ENCODE measurements at regions not wholly inside any gene's neighbourhood (a gene's known extent, or its start where the extent isn't known, plus 50 kb on each side); places are given as distances from the start of the nearest gene placed in this dataset.

DNA sequence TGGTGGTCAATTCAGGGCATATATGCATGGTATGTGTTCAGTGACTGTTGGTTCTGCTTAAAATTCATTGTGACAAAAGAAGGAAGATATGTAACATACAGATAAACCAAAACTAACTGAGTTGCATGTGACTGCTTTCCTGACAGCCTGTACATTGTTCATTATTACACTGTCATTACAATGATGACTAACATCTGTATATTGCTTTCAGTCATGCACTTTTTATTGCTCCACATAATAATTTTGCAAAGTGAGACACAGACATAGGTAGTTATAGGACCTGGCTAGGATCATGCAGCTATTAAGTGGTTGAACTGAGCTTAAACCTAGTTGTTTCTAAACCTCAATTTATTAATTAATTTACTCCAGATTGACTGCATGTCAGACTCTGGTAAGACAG is 703.2 kb downstream of the HDGFL1 start:
- no peaks in the 10 kb centered on the region for H3K79me2 ChIP-seq (ENCODE audit: low read depth)
- CTCF ChIA-PET, result no interaction called here
- H3K27me3 ChIP-seq (ENCODE audit: insufficient read depth, low read depth), result no peaks in the 10 kb centered on the region
- intact Hi-C loops (cut with micrococcal nuclease; ENCODE audit: unreplicated experiment), result no loop called here
- no peak overlapping the region for H3K4me3 ChIP-seq
- no peak overlapping the region for H2AFZ ChIP-seq
- no peak overlapping the region for H3K4me2 ChIP-seq
- TF ChIP-seq EZH2 (IDR thresholded peaks at IDR 0.05; ENCODE audit: low read depth), result no peak
- no peak for TF ChIP-seq CTCF (conservative IDR thresholded peaks at IDR 0.05)
- no peak overlapping the region for H3K27ac ChIP-seq
- no peak for DNase-seq
- H3K36me3 ChIP-seq (ENCODE audit: low read depth), result no peaks in the 10 kb centered on the region
- no peaks in the 10 kb centered on the region for H4K20me1 ChIP-seq (ENCODE audit: insufficient read depth)
- BruUV-seq (replicated peaks), result no TSS peak
- H3K4me1 ChIP-seq (replicated peaks; ENCODE audit: insufficient read depth), result no peaks in the 10 kb centered on the region
- no peaks in the 10 kb centered on the region; the same call in 1 of the 2 replicates for H3K9me2 ChIP-seq (ENCODE audit: insufficient read depth)
- no peaks in the 10 kb centered on the region for H3K9me3 ChIP-seq (ENCODE audit: insufficient read depth, low read depth)
- H3F3A ChIP-seq (ENCODE audit: insufficient read depth, low read depth), result no peaks in the 10 kb centered on the region
- POLR2A ChIA-PET (ENCODE audit: unreplicated experiment), result no interaction called here

- no peaks in the 10 kb centered on the region for H3K36me3 ChIP-seq (ENCODE audit: low read depth)
- TF ChIP-seq CTCF (conservative IDR thresholded peaks at IDR 0.05) (no peak), EZH2 (IDR thresholded peaks at IDR 0.05; ENCODE audit: low read depth) (no peak)
- no peak for DNase-seq
- H2AFZ ChIP-seq, result no peak overlapping the region
- H3K79me2 ChIP-seq (ENCODE audit: low read depth), result no peaks in the 10 kb centered on the region
- H3K27ac ChIP-seq, result no peak overlapping the region
- BruUV-seq (replicated peaks), result no TSS peak
- H4K20me1 ChIP-seq (ENCODE audit: insufficient read depth), result no peaks in the 10 kb centered on the region
- no peak overlapping the region for H3K4me2 ChIP-seq
- H3K4me1 ChIP-seq (replicated peaks; ENCODE audit: insufficient read depth), result no peaks in the 10 kb centered on the region
- no peak overlapping the region for H3K4me3 ChIP-seq
- H3K27me3 ChIP-seq (ENCODE audit: insufficient read depth, low read depth), result no peaks in the 10 kb centered on the region
- CTCF ChIA-PET, result no interaction called here
- intact Hi-C loops (cut with micrococcal nuclease; ENCODE audit: unreplicated experiment), result no loop called here
- H3K9me2 ChIP-seq (ENCODE audit: insufficient read depth), result no peaks in the 10 kb centered on the region; the same call in 1 of the 2 replicates
- POLR2A ChIA-PET (ENCODE audit: unreplicated experiment), result no interaction called here
- no peaks in the 10 kb centered on the region for H3K9me3 ChIP-seq (ENCODE audit: insufficient read depth, low read depth)
- no peaks in the 10 kb centered on the region for H3F3A ChIP-seq (ENCODE audit: insufficient read depth, low read depth)
Measured at GRCh38 chr6:23277521-23278179, 708.3 kb downstream of the HDGFL1 start.

DNA sequence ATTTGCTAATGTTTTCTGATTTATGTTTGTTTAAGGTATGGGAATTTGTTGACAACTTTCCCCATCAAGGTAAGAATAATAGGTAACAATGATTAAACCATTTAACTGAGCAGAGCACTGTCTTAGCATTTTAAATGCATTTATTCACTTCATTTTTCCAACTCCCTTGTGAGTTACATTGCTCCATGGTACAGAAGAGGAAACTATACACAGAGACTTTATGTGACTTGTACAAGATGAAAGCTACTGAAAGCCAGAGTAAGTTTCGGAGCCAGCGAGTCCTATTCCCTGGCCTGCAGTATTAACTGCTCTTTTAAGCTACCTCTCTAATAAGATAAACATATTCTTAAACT is 708.8 kb downstream of the HDGFL1 start:
- Histone ChIP-seq H2AFZ (no peak overlapping the region), H3K27ac (no peak overlapping the region), H3K36me3 (ENCODE audit: low read depth) (no peaks in the 10 kb centered on the region), H3K4me3 (no peak overlapping the region), H3K9me2 (ENCODE audit: insufficient read depth) (no peaks in the 10 kb centered on the region; the same call in 1 of the 2 replicates), H3K79me2 (ENCODE audit: low read depth) (no peaks in the 10 kb centered on the region), H4K20me1 (ENCODE audit: insufficient read depth) (no peaks in the 10 kb centered on the region), H3K9me3 (ENCODE audit: insufficient read depth, low read depth) (no peaks in the 10 kb centered on the region), H3F3A (ENCODE audit: insufficient read depth, low read depth) (no peaks in the 10 kb centered on the region), H3K27me3 (ENCODE audit: insufficient read depth, low read depth) (no peaks in the 10 kb centered on the region), H3K4me1 (replicated peaks; ENCODE audit: insufficient read depth) (no peaks in the 10 kb centered on the region), H3K4me2 (no peak overlapping the region)
- CTCF ChIA-PET, result no interaction called here
- intact Hi-C loops (cut with micrococcal nuclease; ENCODE audit: unreplicated experiment), result no loop called here
- TF ChIP-seq EZH2 (IDR thresholded peaks at IDR 0.05; ENCODE audit: low read depth), result no peak
- TF ChIP-seq CTCF (conservative IDR thresholded peaks at IDR 0.05), result no peak
- BruUV-seq (replicated peaks), result no TSS peak
- no peak for DNase-seq
- POLR2A ChIA-PET (ENCODE audit: unreplicated experiment), result no interaction called here
